K562 (cell line): ENCODE measurements at regions not wholly inside any gene's neighbourhood (a gene's known extent, or its start where the extent isn't known, plus 50 kb on each side); places are given as distances from the start of the nearest gene placed in this dataset.

ENCODE experiments used
- ATAC-seq: fragments of 200-7000 bp; cut with Tn5 transposase; 3 replicates; pipeline ENCODE4 v1.9.1; 2020; ENCODE audit warnings: moderate library complexity
- BruUV-seq: library from RNA; stranded (reverse); fragments of 400-500 nt; replicated peaks from 2 replicates; lab custom pipeline; 2021; lab: Mats Ljungman, UMichigan
- CTCF ChIA-PET: fragments of 300-600 bp; formaldehyde crosslinking; extraction: SDS; loops from one replicate; lab custom pipeline; 2021; ENCODE audit warnings: low intra/inter-chr PET ratio; lab: Yijun Ruan, JAX
- POLR2A ChIA-PET: fragments of 300-600, 350-650 bp; sonication (Branson Sonifier 250); formaldehyde crosslinking; extraction: SDS; loops from one replicate; lab custom pipeline; 2021; ENCODE audit warnings: antibody characterized with exemption, inconsistent platforms; lab: Yijun Ruan, JAX
- DNase-seq, 4 experiments: peaks; one replicate each; pipeline versions ENCODE4 v3.0.0 to v3.0.0-alpha.2; 2011 to 2018; ENCODE audit warnings: low spot score in 3 of 4, mixed read lengths in 3 of 4; ENCODE audit errors: extremely low read depth in 1 of 4
- FAIRE-seq: peaks from 2 replicates; lab custom pipeline; 2011; peaks lifted over from hg19 to GRCh38; lab: Jason Lieb, UNC
- H2AFZ ChIP-seq: 2 replicates; pipeline ENCODE4 v1.6.0; 2011; ENCODE audit warnings: low read depth, low read length, control low read depth, inconsistent platforms
- H3K27ac ChIP-seq: fragments of 200-600 bp; 3 replicates; pipeline ENCODE4 v1.8.0; 2011; ENCODE audit warnings: low read depth, mild to moderate bottlenecking, control low read depth, inconsistent platforms, low read length, moderate library complexity, mixed read lengths; ENCODE audit errors: extremely low read depth
- H3K27me3 ChIP-seq, 2 experiments: fragments of 300-600 bp in 1 of 2; 2 replicates in 1 of 2; 3 replicates in 1 of 2; pipeline versions ENCODE4 v1.6.0 to v1.8.0; 2011; ENCODE audit warnings: inconsistent platforms in 2 of 2, low read length in 2 of 2, mild to moderate bottlenecking in 1 of 2, mixed read lengths in 1 of 2, moderate library complexity in 1 of 2; ENCODE audit not compliant: control insufficient read depth in 2 of 2, insufficient read depth in 2 of 2
- H3K36me3 ChIP-seq: fragments of 300-600 bp; 3 replicates; pipeline ENCODE4 v1.8.0; 2011; ENCODE audit warnings: mild to moderate bottlenecking, low read length, inconsistent platforms; ENCODE audit not compliant: control insufficient read depth, insufficient read depth
- H3K4me1 ChIP-seq, 2 experiments: fragments of 200-600 bp in 1 of 2; replicated peaks in 1 of 2; 2 replicates in 1 of 2; 3 replicates in 1 of 2; pipeline versions ENCODE4 v1.5.1 to v1.8.0; 2011; ENCODE audit warnings: inconsistent platforms in 2 of 2, low read length in 2 of 2, mild to moderate bottlenecking in 1 of 2, mixed read lengths in 1 of 2, moderate library complexity in 1 of 2; ENCODE audit not compliant: control insufficient read depth in 2 of 2, insufficient read depth in 2 of 2
- H3K4me2 ChIP-seq: 2 replicates; pipeline ENCODE4 v1.6.1; 2011; ENCODE audit warnings: low read length, control low read depth, inconsistent platforms, mixed read lengths; ENCODE audit not compliant: insufficient read depth
- H3K4me3 ChIP-seq: fragments of 200-600 bp; sonication (generic), shearing (Covaris generic); 2 replicates; pipeline ENCODE4 v1.5.1; 2016; ENCODE audit warnings: control low read depth, inconsistent platforms
- H3K79me2 ChIP-seq: fragments of 200-600 bp; 3 replicates; pipeline ENCODE4 v1.8.0; 2011; ENCODE audit warnings: low read length, inconsistent platforms; ENCODE audit not compliant: control insufficient read depth, insufficient read depth
- H3K9ac ChIP-seq, 2 experiments: 2 replicates each; pipeline versions ENCODE4 v1.6.0 to v1.6.1; 2011; ENCODE audit warnings: low read depth in 2 of 2, low read length in 2 of 2, control low read depth in 1 of 2, inconsistent platforms in 1 of 2, mild to moderate bottlenecking in 1 of 2, mixed read lengths in 1 of 2; ENCODE audit not compliant: insufficient read depth in 1 of 2
- H3K9me1 ChIP-seq: one replicate; pipeline ENCODE4 v1.6.0; 2011; ENCODE audit warnings: inconsistent platforms, mild to moderate bottlenecking, low read length, moderate library complexity; ENCODE audit not compliant: control insufficient read depth, insufficient read depth
- H3K9me3 ChIP-seq: replicated peaks from 2 replicates; pipeline ENCODE4 v1.5.1; 2011; ENCODE audit warnings: low read depth, low read length, inconsistent platforms; ENCODE audit not compliant: control insufficient read depth, insufficient read depth
- H4K20me1 ChIP-seq: replicated peaks from 2 replicates; pipeline ENCODE4 v1.6.1; 2011; ENCODE audit warnings: low read length, inconsistent platforms, mixed read lengths; ENCODE audit not compliant: control insufficient read depth, insufficient read depth
- DACH1 ChIP-seq: fragments of 450-650 bp; IDR thresholded peaks from 2 replicates; pipeline ENCODE4 v1.6.1; 2018; ENCODE audit not compliant: partially characterized antibody
- KDM1A ChIP-seq, 2 experiments: fragments of 450-650 bp; IDR thresholded peaks; 2 replicates each; pipeline ENCODE4 v1.6.1; 2016; ENCODE audit warnings: mild to moderate bottlenecking in 2 of 2
- KHSRP ChIP-seq: fragments of 450-650 bp; IDR thresholded peaks from 2 replicates; pipeline ENCODE4 v1.6.1; 2017
- SOX6 ChIP-seq: fragments of 450-650 bp; IDR thresholded peaks from 2 replicates; pipeline ENCODE4 v1.6.1; 2014; ENCODE audit warnings: mild to moderate bottlenecking
- TRIM24 ChIP-seq, 2 experiments: fragments of 450-650 bp; IDR thresholded peaks; 2 replicates each; pipeline ENCODE4 v1.6.1; 2016
- TRIM28 ChIP-seq: fragments of 450-650 bp; IDR thresholded peaks from 2 replicates; pipeline ENCODE4 v1.6.1; 2017
- ZFP91 ChIP-seq: sonication (generic); formaldehyde crosslinking; IDR thresholded peaks from 2 replicates; pipeline ENCODE4 v1.8.0; 2022; ENCODE audit warnings: mild to moderate bottlenecking, missing genetic modification reagents
- ZNF134 ChIP-seq: fragments of 250-450 bp; sonication (Bioruptor Pico); conservative IDR thresholded peaks from 2 replicates; pipeline ENCODE4 v1.4.0; 2020
- ZNF316 ChIP-seq: fragments of 450-650 bp; IDR thresholded peaks from 2 replicates; pipeline ENCODE4 v1.6.1; 2016
- in situ Hi-C: fragments of 300-500 bp; cut with MboI; formaldehyde crosslinking; loops from 4 replicates; pipeline ENCODE4 v1.15.0; 2018; ENCODE audit warnings: inconsistent platforms, mixed read lengths
- intact Hi-C: fragments of 100-400 bp; cut with micrococcal nuclease; formaldehyde crosslinking; loops from 2 replicates; pipeline ENCODE4 v1.14.2; 2022
- TF ChIP-seq, protein P1 (sequence below): IDR thresholded peaks from 2 replicates; pipeline ENCODE4 v1.6.1; 2016; ENCODE audit warnings: missing genetic modification characterization, missing compliant biosample characterization

- Histone ChIP-seq H3K9me1 (no peaks in the 10 kb centered on the region), H3K9ac (no peak overlapping the region), H3K36me3 (no peaks in the 10 kb centered on the region), H3K27ac (no peak overlapping the region), H4K20me1 (no peaks in the 10 kb centered on the region), H3K4me3 (no peak overlapping the region), H3K79me2 (peaks cover 20% of the 10 kb centered on the region; the same call in 2 of the 3 replicates), H3K27me3 (no peaks in the 10 kb centered on the region), H3K4me1 (peaks cover 14 to 41% of the 10 kb centered on the region in 2 experiments), H3K4me2 (no peak overlapping the region), H3K9me3 (peaks cover 8% of the 10 kb centered on the region; the same call in 1 of the 2 replicates), H2AFZ (no peak overlapping the region)
- no peak for TF ChIP-seq KHSRP
- TF ChIP-seq TRIM28, result peak; percentile 62; the same call in 1 of the 2 replicates
- peak in 1 of 2 experiments; percentile 22; a peak in 1 of 4 replicates for TF ChIP-seq KDM1A (IDR thresholded peaks at IDR 0.05)
- no peak for TF ChIP-seq SOX6
- peak; percentile 23 to 53; a peak in 2 of 4 replicates for TF ChIP-seq TRIM24 (IDR thresholded peaks at IDR 0.05)
- TF ChIP-seq ZNF316, result peak; percentile 69
- no peak for TF ChIP-seq ZFP91
- TF ChIP-seq ZNF134 (CRISPR knock-in tag), result peak; percentile 66
- TF ChIP-seq, protein P1, sequence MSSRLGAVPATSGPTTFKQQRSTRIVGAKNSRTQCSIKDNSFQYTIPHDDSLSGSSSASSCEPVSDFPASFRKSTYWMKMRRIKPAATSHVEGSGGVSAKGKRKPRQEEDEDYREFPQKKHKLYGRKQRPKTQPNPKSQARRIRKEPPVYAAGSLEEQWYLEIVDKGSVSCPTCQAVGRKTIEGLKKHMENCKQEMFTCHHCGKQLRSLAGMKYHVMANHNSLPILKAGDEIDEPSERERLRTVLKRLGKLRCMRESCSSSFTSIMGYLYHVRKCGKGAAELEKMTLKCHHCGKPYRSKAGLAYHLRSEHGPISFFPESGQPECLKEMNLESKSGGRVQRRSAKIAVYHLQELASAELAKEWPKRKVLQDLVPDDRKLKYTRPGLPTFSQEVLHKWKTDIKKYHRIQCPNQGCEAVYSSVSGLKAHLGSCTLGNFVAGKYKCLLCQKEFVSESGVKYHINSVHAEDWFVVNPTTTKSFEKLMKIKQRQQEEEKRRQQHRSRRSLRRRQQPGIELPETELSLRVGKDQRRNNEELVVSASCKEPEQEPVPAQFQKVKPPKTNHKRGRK (tag), result no peak
- TF ChIP-seq DACH1, result no peak
- CTCF ChIA-PET, result no interaction called here
- intact Hi-C loops (no loop called here), in situ Hi-C loops (no loop called here)
- no TSS peak for BruUV-seq
- ATAC-seq (no peak), DNase-seq (no peak), FAIRE-seq (no peak)
- POLR2A ChIA-PET, result interaction anchor here (0.6 to 3.4 kb wide), 6 partner anchors 10 to 118 kb away, joined by 3 to 15 read pairs (median 3); no protein-coding TSS in a partner anchor
These were observed 98.7 kb upstream of the CHD6 start for GRCh38 chr20:41716911-41717310.
